GM21576 (cell line): ENCODE measurements at regions not wholly inside any gene's neighbourhood (a gene's known extent, or its start where the extent isn't known, plus 50 kb on each side); places are given as distances from the start of the nearest gene placed in this dataset.
"Not testable (repeated sequence)": the region's sequence is repeated elsewhere in the genome, so short reads cannot be mapped to it uniquely, and the experiment has no call there.

Experiments
- ATAC-seq: cut with Tn5 transposase; IDR thresholded peaks from one replicate; pipeline ENCODE4 v1.9.1; 2021; ENCODE audit warnings: mild to moderate bottlenecking, moderate library complexity; ENCODE audit not compliant: unreplicated experiment

- ATAC-seq: no peak
Measured at GRCh38 chr4:160386846-160387245, 1284.0 kb downstream of the RAPGEF2 start.

- no peak for ATAC-seq
Measured at GRCh38 chr4:160399826-160400225, 1296.9 kb downstream of the RAPGEF2 start.

- ATAC-seq: no peak
Measured at GRCh38 chr4:160403081-160403480, 1300.2 kb downstream of the RAPGEF2 start.

GRCh38 chr4:160406263-160406825, 1303.5 kb downstream of the RAPGEF2 start:
- ATAC-seq: no peak

GRCh38 chr4:160414496-160414895, 1311.6 kb downstream of the RAPGEF2 start:
- ATAC-seq: no peak

- no peak for ATAC-seq
Measured at GRCh38 chr4:160423879-160424451, 1321.1 kb downstream of the RAPGEF2 start.

GRCh38 chr4:160426233-160426632, 1323.4 kb downstream of the RAPGEF2 start:
- no peak for ATAC-seq

GRCh38 chr4:160450876-160451275, 1348.0 kb downstream of the RAPGEF2 start:
- ATAC-seq: no peak

- not testable (repeated sequence) for ATAC-seq
Measured at GRCh38 chr4:160481696-160482690, 1379.1 kb downstream of the RAPGEF2 start.

- no peak for ATAC-seq
Measured at GRCh38 chr4:160485071-160485687, 1382.3 kb downstream of the RAPGEF2 start.

GRCh38 chr4:160492181-160492580, 1389.3 kb downstream of the RAPGEF2 start:
- ATAC-seq: no peak

- no peak for ATAC-seq
Measured at GRCh38 chr4:160493206-160493605, 1390.3 kb downstream of the RAPGEF2 start.

- no peak for ATAC-seq
Measured at GRCh38 chr4:160495356-160495755, 1392.5 kb downstream of the RAPGEF2 start.

GRCh38 chr4:160498211-160498610, 1395.3 kb downstream of the RAPGEF2 start:
- ATAC-seq: no peak

- no peak for ATAC-seq
Measured at GRCh38 chr4:160505724-160506123, 1402.8 kb downstream of the RAPGEF2 start.

- ATAC-seq: no peak
Measured at GRCh38 chr4:160510928-160511327, 1408.0 kb downstream of the RAPGEF2 start.

- no peak for ATAC-seq
Measured at GRCh38 chr4:160514126-160514525, 1411.2 kb downstream of the RAPGEF2 start.

GRCh38 chr4:160523231-160523630, 1420.4 kb downstream of the RAPGEF2 start:
- ATAC-seq: no peak

- ATAC-seq: no peak
Measured at GRCh38 chr4:160537681-160538080, 1434.8 kb downstream of the RAPGEF2 start.

GRCh38 chr4:160546201-160546600, 1443.3 kb downstream of the RAPGEF2 start:
- ATAC-seq: no peak

- ATAC-seq: not testable (repeated sequence)
Measured at GRCh38 chr4:160549951-160550519, 1447.2 kb downstream of the RAPGEF2 start.
